ENCODE measurements at regions not wholly inside any gene's neighbourhood (a gene's known extent, or its start where the extent isn't known, plus 50 kb on each side); places are given as distances from the start of the nearest gene placed in this dataset.
A peak's percentile ranks its signal among the peaks of the same experiment; 100 is the strongest.
"Not testable (repeated sequence)": the region's sequence is repeated elsewhere in the genome, so short reads cannot be mapped to it uniquely, and the experiment has no call there.

DNA sequence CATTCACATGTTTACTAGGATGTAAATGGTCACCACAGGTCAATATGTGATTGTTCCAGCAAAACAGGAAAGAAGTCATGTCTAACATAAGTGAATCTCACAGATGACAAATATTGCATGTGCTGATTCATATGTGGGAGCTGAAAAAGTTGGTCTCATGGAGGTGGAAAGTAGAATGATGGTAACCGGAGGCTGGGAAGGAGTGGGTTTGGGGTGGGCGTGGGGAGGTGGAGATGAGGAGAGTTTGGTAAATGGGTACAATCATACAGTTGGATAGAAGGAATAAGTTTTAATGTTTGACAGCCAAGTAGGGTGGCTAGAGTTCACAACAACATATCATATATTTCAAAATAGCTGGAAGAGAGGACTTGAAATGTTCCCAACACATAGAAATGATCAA is 83.8 kb upstream of the RANBP3L start:
- in situ Hi-C loops (cut with HindIII; ENCODE audit: low sequenced_read_pairs) = no loop called here
- no peak for DNase-seq (ENCODE audit: low spot score)

GRCh38 chr5:36388288-36388687 is 86.6 kb upstream of the RANBP3L start:
- in situ Hi-C loops (cut with HindIII; ENCODE audit: low sequenced_read_pairs) = no loop called here
- no peak for DNase-seq (ENCODE audit: low spot score)

GRCh38 chr5:36389245-36389644 is 87.5 kb upstream of the RANBP3L start:
- in situ Hi-C loops (cut with HindIII; ENCODE audit: low sequenced_read_pairs) = no loop called here

DNA sequence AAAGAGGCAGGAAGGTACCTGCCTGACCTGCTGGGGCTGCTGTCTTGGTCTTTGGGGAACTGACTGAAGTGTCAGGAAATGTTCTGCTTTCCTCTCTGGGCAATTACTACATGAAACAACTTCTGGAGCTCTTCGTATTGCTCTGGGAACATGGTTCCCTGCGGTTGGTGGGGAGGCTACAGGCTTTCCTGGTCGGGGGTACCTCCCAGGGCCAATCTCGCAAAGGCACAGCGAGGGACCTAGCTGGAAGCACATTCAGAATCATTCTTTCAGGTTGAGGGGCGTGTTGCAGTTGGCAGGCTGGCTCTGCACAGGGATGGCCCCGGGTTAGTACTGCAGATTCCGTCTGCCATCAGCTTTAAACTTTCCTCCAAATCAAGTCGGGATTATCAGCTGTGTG is 88.9 kb upstream of the RANBP3L start:
- no peak for DNase-seq (ENCODE audit: low spot score)
- in situ Hi-C loops (cut with HindIII; ENCODE audit: low sequenced_read_pairs) = no loop called here

More at GRCh38 chr5:36389245-36389644, 87.5 kb upstream of the RANBP3L start:
- no peak for DNase-seq (ENCODE audit: low spot score)

- in situ Hi-C loops (cut with HindIII; ENCODE audit: low sequenced_read_pairs) = no loop called here
- peak; percentile 88 for DNase-seq (ENCODE audit: low spot score)
Measured at GRCh38 chr5:36392186-36392585, 90.5 kb upstream of the RANBP3L start.

GRCh38 chr5:36392818-36393217 is 91.1 kb upstream of the RANBP3L start:
- in situ Hi-C loops (cut with HindIII; ENCODE audit: low sequenced_read_pairs) = no loop called here

DNA sequence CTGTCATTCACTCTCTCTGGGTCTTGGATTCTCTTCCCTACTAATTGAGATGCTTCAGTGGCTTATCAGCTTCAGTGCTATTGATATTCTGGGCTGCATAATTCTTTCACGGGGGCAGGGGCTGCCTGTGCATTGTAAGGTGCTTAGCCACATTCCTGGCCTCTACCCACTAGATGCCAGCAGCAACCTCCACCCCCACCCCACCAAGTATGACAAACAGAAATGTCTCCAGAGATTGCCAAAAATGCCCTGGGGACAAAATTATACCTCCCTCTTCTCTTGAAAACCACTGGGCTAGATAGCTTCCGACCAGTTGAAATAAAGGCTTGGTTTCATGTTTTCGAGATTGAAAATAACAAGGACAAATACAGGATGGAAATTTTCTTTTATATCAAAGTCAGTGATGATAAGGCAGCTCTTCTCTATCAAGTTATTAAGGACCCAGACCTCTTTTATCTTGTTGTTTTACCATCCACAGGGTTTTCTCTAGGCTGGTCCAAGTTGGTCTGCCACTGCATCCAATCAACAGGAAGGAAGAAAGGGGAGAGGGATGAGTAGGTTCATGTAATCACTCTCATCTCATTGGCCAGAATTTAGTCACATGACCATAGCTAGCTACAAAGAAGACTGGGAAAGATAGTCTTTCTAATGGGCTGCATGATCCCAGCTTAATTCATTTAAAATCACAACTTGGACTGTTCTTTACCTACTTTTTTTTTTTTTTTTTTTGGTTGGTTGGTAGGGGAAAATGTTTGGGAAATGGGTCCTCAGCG is 92.1 kb upstream of the RANBP3L start:
- in situ Hi-C loops (cut with HindIII; ENCODE audit: low sequenced_read_pairs) = no loop called here
- no peak for DNase-seq (ENCODE audit: low spot score)

More at GRCh38 chr5:36392818-36393217, 91.1 kb upstream of the RANBP3L start:
- no peak for DNase-seq (ENCODE audit: low spot score)

DNA sequence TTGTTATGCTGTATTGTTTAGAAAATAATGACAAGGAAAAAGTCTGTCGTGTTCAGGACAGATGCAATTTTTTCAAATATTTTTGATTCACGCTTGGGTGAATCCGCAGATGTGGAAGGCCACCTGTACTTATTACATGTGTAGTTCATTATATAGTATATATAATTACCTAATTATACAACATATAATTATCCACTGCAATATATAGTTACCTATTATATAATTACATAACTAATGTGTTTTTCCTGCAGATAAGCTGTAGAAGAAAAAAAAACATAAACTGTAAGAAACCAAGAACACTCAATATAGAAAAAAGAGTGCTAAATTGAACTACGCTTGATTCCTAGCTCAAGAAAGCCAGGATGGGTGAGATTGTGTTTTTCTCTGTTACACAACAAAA is 93.6 kb upstream of the RANBP3L start:
- no peak for DNase-seq (ENCODE audit: low spot score)
- in situ Hi-C loops (cut with HindIII; ENCODE audit: low sequenced_read_pairs) = no loop called here

- DNase-seq (ENCODE audit: low spot score); in situ Hi-C loops (cut with HindIII; ENCODE audit: low sequenced_read_pairs): not testable (repeated sequence)
Measured at GRCh38 chr5:36395947-36396346, 94.2 kb upstream of the RANBP3L start.

GRCh38 chr5:36396640-36397039 is 94.9 kb upstream of the RANBP3L start:
- no peak for DNase-seq (ENCODE audit: low spot score)

DNA sequence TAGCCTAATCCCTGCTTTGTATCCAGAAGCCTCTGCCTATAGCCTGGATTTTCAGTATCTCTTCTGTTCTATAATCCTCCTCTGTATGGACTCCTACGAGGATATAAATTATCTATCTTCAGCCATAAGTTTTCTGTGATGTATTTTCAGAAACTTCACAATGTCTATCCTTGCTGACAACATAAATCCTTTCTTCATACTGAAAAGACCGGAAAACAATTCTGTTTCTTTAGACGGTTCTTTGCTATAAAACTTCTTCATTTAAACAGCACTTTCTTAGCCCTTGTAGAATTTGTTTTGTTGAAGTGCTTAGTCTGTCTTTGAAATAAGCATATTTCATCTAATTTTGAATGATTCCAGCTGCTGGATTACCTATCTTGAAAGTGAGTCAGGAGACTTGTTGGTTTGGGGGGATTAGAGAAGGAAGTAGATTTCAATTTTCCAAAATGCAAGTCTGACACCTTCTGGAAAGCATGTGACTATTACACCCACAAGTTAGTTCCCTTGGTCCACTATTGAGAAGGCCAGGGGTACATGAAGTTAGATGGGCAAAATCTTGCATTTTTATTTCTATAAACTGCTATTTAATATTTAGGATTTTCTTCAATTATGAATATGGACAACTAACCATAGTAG is 96.3 kb upstream of the RANBP3L start:
- DNase-seq (ENCODE audit: low spot score) = peak; percentile 26
- in situ Hi-C loops (cut with HindIII; ENCODE audit: low sequenced_read_pairs) = no loop called here

More at GRCh38 chr5:36396640-36397039, 94.9 kb upstream of the RANBP3L start:
- in situ Hi-C loops (cut with HindIII; ENCODE audit: low sequenced_read_pairs) = no loop called here

GRCh38 chr5:36402512-36402906 is 100.8 kb upstream of the RANBP3L start:
- DNase-seq (ENCODE audit: low spot score) = no peak
- in situ Hi-C loops (cut with HindIII; ENCODE audit: low sequenced_read_pairs) = no loop called here

DNA sequence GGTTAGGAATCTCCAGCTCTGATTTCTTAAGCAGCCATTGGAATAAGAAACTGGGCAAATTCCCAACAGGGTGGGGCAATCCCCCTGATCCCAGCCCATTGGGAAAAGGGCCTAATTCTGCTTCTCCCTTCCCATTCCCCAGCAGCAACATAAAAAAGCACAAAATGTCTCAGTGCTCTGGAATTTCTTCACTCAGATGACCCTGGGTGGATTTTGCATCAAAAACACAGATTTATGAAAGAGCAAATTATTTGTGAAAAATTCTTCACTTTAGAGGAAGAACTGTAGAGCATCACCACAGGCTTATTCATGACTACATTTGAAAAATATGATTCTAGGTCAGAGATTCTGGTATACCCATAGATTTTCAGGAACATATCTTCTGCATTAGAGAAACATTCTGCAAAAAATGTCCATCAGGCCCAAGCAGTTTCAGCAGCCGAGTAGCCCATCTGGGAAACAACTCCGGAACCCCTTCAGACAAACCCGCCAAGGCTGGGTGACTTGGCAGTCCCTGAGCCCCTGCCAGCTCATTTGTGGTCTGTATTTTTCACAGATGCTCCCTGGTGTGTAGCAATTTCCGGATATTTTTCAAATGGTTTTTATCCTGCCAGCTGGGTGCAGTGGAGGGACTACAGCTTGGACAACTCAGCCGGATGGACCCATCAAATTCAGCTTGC is 102.1 kb upstream of the RANBP3L start:
- peak; percentile 75 for DNase-seq (ENCODE audit: low spot score)
- in situ Hi-C loops (cut with HindIII; ENCODE audit: low sequenced_read_pairs) = no loop called here

GRCh38 chr5:36406023-36406422 is 104.3 kb upstream of the RANBP3L start:
- no peak for DNase-seq (ENCODE audit: low spot score)
- in situ Hi-C loops (cut with HindIII; ENCODE audit: low sequenced_read_pairs) = no loop called here

DNA sequence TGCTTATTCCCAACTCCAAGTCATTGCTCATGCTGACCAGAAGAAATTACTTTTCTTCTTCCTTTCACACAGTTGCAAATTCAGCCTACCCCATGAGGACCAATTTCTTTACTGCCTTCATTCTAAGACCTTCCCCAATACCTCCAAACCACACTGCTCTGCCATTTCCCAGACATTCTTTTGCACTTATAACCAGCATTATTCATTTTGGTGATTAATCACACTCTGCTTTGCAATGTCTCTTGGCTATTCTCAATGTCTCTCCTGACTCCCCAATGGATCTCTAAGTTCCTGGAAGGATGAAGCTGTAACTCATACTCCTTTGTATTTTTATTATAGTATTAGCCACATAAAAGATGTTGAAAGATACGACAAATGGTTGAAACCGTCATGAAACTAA is 105.7 kb upstream of the RANBP3L start:
- in situ Hi-C loops (cut with HindIII; ENCODE audit: low sequenced_read_pairs) = no loop called here

DNA sequence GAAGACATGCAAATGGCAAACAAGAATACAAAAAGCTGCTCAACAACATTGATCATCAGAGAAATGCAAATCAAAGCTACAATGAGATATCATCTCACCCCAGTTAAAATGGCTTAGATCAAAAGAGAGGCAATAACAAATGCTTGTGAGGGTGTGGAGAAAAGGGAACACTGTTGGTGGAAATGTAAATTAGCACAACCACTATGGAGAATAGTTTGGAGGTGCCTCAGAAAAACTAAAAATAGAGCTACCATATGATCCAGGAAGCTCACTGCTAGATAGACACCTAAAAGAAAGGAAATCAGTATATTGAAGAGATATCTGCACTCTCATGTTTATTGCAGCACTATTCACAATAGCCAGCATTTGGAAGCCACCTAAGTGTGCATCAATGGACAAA is 108.0 kb upstream of the RANBP3L start:
- DNase-seq (ENCODE audit: low spot score); in situ Hi-C loops (cut with HindIII; ENCODE audit: low sequenced_read_pairs): not testable (repeated sequence)

More for the DNA sequence above, 105.7 kb upstream of the RANBP3L start:
- no peak for DNase-seq (ENCODE audit: low spot score)

DNA sequence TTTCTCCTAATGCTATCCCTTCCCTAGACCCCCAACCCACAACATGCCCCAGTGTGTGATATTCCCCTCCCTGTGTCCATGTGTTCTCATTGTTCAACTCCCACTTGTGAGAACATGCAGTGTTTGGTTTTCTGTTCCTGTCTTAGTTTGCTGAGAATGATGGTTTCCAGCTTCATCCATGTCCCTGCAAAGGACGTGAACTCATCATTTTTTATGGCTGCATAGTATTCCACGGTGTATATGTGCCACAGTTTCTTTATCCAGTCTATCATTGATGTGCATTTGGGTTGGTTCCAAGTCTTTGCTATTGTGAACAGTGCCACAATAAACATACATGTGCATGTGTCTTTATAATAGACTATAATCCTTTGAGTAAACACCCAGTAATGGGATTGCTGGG is 109.0 kb upstream of the RANBP3L start:
- in situ Hi-C loops (cut with HindIII; ENCODE audit: low sequenced_read_pairs); DNase-seq (ENCODE audit: low spot score): not testable (repeated sequence)

DNA sequence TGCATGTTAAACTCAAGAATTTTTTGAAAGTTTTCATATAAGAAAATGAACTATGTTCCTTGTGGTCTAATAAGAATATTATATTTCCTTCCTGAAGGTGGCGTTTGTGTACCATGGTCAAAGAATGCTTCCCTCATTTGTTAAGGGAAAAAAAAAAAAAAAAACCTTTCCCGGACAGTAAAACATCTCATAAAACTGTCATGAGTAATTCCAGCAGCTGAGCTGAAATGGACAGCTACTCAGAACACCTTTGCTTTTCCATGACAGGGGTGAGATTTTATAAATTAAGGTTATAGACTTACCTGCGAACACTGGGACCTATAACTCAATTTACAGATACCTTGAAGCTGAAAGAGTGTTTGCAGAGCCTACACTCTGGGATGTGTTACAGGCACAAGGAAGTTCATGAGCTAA is 113.2 kb upstream of the RANBP3L start:
- in situ Hi-C loops (cut with HindIII; ENCODE audit: low sequenced_read_pairs) = no loop called here
- peak; percentile 33 for DNase-seq (ENCODE audit: low spot score)

GRCh38 chr5:36416605-36417004 is 114.9 kb upstream of the RANBP3L start:
- in situ Hi-C loops (cut with HindIII; ENCODE audit: low sequenced_read_pairs) = no loop called here
- DNase-seq (ENCODE audit: low spot score) = no peak

DNA sequence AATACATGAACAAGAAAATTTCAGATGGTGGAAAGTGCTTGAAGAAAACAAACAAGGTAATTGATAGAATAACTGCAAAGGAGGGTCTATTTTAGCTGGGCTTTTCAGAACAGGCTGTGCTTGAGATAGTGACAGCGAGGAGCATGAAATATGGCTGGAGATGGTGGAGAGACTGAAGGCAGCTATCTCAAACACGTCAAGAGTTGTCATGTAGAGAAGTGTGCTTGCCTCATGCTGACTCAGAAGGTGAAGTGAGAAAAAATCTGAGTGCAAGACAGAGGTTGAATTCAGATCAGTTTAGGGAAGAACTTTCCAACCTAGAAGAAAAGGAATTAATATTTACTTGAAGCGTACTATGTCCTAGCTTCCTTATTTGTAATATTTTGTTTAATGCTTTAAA is 115.5 kb upstream of the RANBP3L start:
- DNase-seq (ENCODE audit: low spot score) = no peak
- in situ Hi-C loops (cut with HindIII; ENCODE audit: low sequenced_read_pairs) = no loop called here

Measured in G401 (cell line).